H1 (cell line): ENCODE measurements at regions not wholly inside any gene's neighbourhood (a gene's known extent, or its start where the extent isn't known, plus 50 kb on each side); places are given as distances from the start of the nearest gene placed in this dataset.

Source experiments
- CTCF ChIA-PET: fragments of 300-600 bp; sonication (Branson Sonifier 250); formaldehyde crosslinking; loops from one replicate; lab custom pipeline; 2021; ENCODE audit not compliant: partially characterized antibody; lab: Charles Lee
- POLR2A ChIA-PET: fragments of 300-600 bp; sonication (Branson Sonifier 250); formaldehyde crosslinking; loops from one replicate; lab custom pipeline; 2021; ENCODE audit warnings: inconsistent platforms; ENCODE audit not compliant: partially characterized antibody; lab: Charles Lee
- DNase-seq, 2 experiments: peaks; one replicate each; pipeline versions ENCODE4 v3.0.0 to v3.0.0-alpha.2; 2010 to 2022; ENCODE audit warnings: low spot score in 2 of 2, low read depth in 1 of 2, mixed read lengths in 1 of 2
- FAIRE-seq: peaks from 2 replicates; lab custom pipeline; 2011; peaks lifted over from hg19 to GRCh38; lab: Jason Lieb, UNC
- H2AFZ ChIP-seq: 2 replicates; pipeline ENCODE4 v1.8.1; 2012; ENCODE audit warnings: low read length, inconsistent platforms
- H2AK5ac ChIP-seq: 2 replicates; pipeline ENCODE4 v1.6.1; 2013; ENCODE audit warnings: low read depth, low read length
- H2BK120ac ChIP-seq: replicated peaks from 2 replicates; pipeline ENCODE3; 2013; ENCODE audit warnings: low read depth, low read length, inconsistent platforms
- H2BK12ac ChIP-seq: 2 replicates; pipeline ENCODE4 v1.6.1; 2013; ENCODE audit warnings: low read depth, low read length
- H2BK15ac ChIP-seq: 2 replicates; pipeline ENCODE4 v1.6.1; 2013; ENCODE audit warnings: low read length
- H2BK20ac ChIP-seq: 2 replicates; pipeline ENCODE4 v1.6.1; 2013; ENCODE audit warnings: low read length
- H2BK5ac ChIP-seq: 2 replicates; pipeline ENCODE4 v1.6.1; 2013; ENCODE audit warnings: low read depth, low read length
- H3K14ac ChIP-seq: 2 replicates; pipeline ENCODE4 v1.6.1; 2013; ENCODE audit warnings: inconsistent platforms; ENCODE audit not compliant: insufficient read length
- H3K18ac ChIP-seq: 2 replicates; pipeline ENCODE4 v1.6.1; 2013; ENCODE audit warnings: low read length; ENCODE audit errors: extremely low read depth
- H3K23ac ChIP-seq: 2 replicates; pipeline ENCODE4 v1.6.1; 2013; ENCODE audit warnings: inconsistent platforms; ENCODE audit not compliant: insufficient read length
- H3K23me2 ChIP-seq: 2 replicates; pipeline ENCODE4 v1.6.1; 2013; ENCODE audit warnings: low read depth, low read length
- H3K27ac ChIP-seq: 2 replicates; pipeline ENCODE4 v1.6.1; 2011; ENCODE audit warnings: low read depth, low read length, inconsistent platforms
- H3K27me3 ChIP-seq, 4 experiments: replicated peaks in 1 of 4; 1 replicate in 1 of 4; 2 replicates in 3 of 4; pipeline versions ENCODE4 v1.6.1 to v1.8.1; 2011 to 2013; ENCODE audit warnings: low read length in 3 of 4, mild to moderate bottlenecking in 3 of 4, inconsistent platforms in 2 of 4, mixed read lengths in 2 of 4, moderate library complexity in 1 of 4; ENCODE audit not compliant: control insufficient read depth in 3 of 4, insufficient read depth in 3 of 4; ENCODE audit errors: extremely low read depth in 1 of 4
- H3K36me3 ChIP-seq, 4 experiments: 2 replicates each; pipeline versions ENCODE4 v1.6.1 to v1.8.1; 2011 to 2013; ENCODE audit warnings: mild to moderate bottlenecking in 4 of 4, low read length in 3 of 4, moderate library complexity in 2 of 4, control low read depth in 1 of 4, inconsistent platforms in 1 of 4; ENCODE audit not compliant: insufficient read depth in 4 of 4, control insufficient read depth in 2 of 4
- H3K4ac ChIP-seq: replicated peaks from 2 replicates; pipeline ENCODE3; 2013; ENCODE audit warnings: low read length, low read depth, mixed read lengths, inconsistent platforms; ENCODE audit not compliant: insufficient read length
- H3K4me1 ChIP-seq, 4 experiments: replicated peaks in 1 of 4; 1 replicate in 1 of 4; 2 replicates in 3 of 4; pipeline versions ENCODE4 v1.6.1 to v1.8.1; 2011 to 2013; ENCODE audit warnings: low read length in 3 of 4, inconsistent platforms in 2 of 4, mixed read lengths in 1 of 4; ENCODE audit not compliant: insufficient read depth in 4 of 4, control insufficient read depth in 3 of 4
- H3K4me2 ChIP-seq, 2 experiments: 2 replicates each; pipeline versions ENCODE4 v1.6.1 to v1.8.1; 2011 to 2013; ENCODE audit warnings: low read depth in 2 of 2, low read length in 2 of 2, control low read depth in 1 of 2, inconsistent platforms in 1 of 2, mild to moderate bottlenecking in 1 of 2; ENCODE audit not compliant: insufficient read depth in 1 of 2
- H3K4me3 ChIP-seq, 4 experiments: fragments of 200-600, 300-600 bp in 1 of 4; sonication (generic), shearing (Covaris generic), sonication (Bioruptor Twin) in 1 of 4; 2 replicates each; pipeline versions ENCODE4 v1.5.1 to v1.8.1; 2011 to 2016; ENCODE audit warnings: low read length in 4 of 4, low read depth in 3 of 4, control low read depth in 2 of 4, inconsistent platforms in 2 of 4, mild to moderate bottlenecking in 2 of 4, mixed read lengths in 1 of 4, moderate library complexity in 1 of 4; ENCODE audit not compliant: insufficient read depth in 2 of 4; ENCODE audit errors: extremely low read depth in 1 of 4
- H3K56ac ChIP-seq: replicated peaks from 2 replicates; pipeline ENCODE3; 2013; ENCODE audit warnings: low read depth, mild to moderate bottlenecking, mixed read lengths, low read length, inconsistent platforms; ENCODE audit not compliant: insufficient read length
- H3K79me1 ChIP-seq: 2 replicates; pipeline ENCODE4 v1.6.1; 2013; ENCODE audit warnings: low read depth, low read length, control low read depth
- H3K79me2 ChIP-seq, 2 experiments: 2 replicates each; pipeline versions ENCODE4 v1.6.1 to v1.8.1; 2012 to 2013; ENCODE audit warnings: low read length in 2 of 2, mild to moderate bottlenecking in 2 of 2, inconsistent platforms in 1 of 2; ENCODE audit not compliant: insufficient read depth in 2 of 2, control insufficient read depth in 1 of 2
- H3K9ac ChIP-seq, 4 experiments: replicated peaks in 1 of 4; 1 replicate in 1 of 4; 2 replicates in 3 of 4; pipeline versions ENCODE4 v1.6.1 to v1.8.1; 2011 to 2013; ENCODE audit warnings: low read depth in 3 of 4, low read length in 3 of 4, control low read depth in 2 of 4, mild to moderate bottlenecking in 2 of 4, moderate library complexity in 2 of 4, inconsistent platforms in 1 of 4; ENCODE audit errors: extremely low read depth in 1 of 4
- H3K9me3 ChIP-seq, 2 experiments: 2 replicates each; pipeline versions ENCODE4 v1.6.1 to v1.8.1; 2012 to 2013; ENCODE audit warnings: mild to moderate bottlenecking in 2 of 2, moderate library complexity in 2 of 2, control low read depth in 1 of 2, inconsistent platforms in 1 of 2, low read depth in 1 of 2, low read length in 1 of 2, mixed read lengths in 1 of 2; ENCODE audit not compliant: insufficient read depth in 2 of 2
- H4K20me1 ChIP-seq, 2 experiments: replicated peaks in 1 of 2; 2 replicates each; pipeline versions ENCODE3 to v1.8.1; 2011 to 2013; ENCODE audit warnings: inconsistent platforms in 2 of 2, low read length in 2 of 2, mild to moderate bottlenecking in 1 of 2; ENCODE audit not compliant: insufficient read depth in 2 of 2, control insufficient read depth in 1 of 2
- H4K5ac ChIP-seq: 2 replicates; pipeline ENCODE4 v1.6.1; 2013; ENCODE audit warnings: low read length, low read depth, mixed read lengths, inconsistent platforms; ENCODE audit not compliant: insufficient read length
- H4K8ac ChIP-seq: 2 replicates; pipeline ENCODE4 v1.8.0; 2013; ENCODE audit warnings: mild to moderate bottlenecking, moderate library complexity, low read length, inconsistent platforms; ENCODE audit not compliant: insufficient read depth; ENCODE audit errors: extremely low read depth
- H4K91ac ChIP-seq: replicated peaks from 2 replicates; pipeline ENCODE3; 2013; ENCODE audit warnings: low read length, mixed read lengths, inconsistent platforms; ENCODE audit not compliant: insufficient read length
- NANOG ChIP-seq: IDR thresholded peaks from 2 replicates; pipeline ENCODE4 v1.6.1; 2011; ENCODE audit warnings: low read length, low read depth, mild to moderate bottlenecking, inconsistent platforms; ENCODE audit not compliant: insufficient read depth, poor library complexity, severe bottlenecking
- POLR2A ChIP-seq, 2 experiments: IDR thresholded peaks; 1 replicate in 1 of 2; 2 replicates in 1 of 2; pipeline ENCODE4 v1.6.1; 2011; ENCODE audit warnings: low read depth in 2 of 2, low read length in 2 of 2, mild to moderate bottlenecking in 2 of 2; ENCODE audit errors: control extremely low read depth in 1 of 2
- RBBP5 ChIP-seq: IDR thresholded peaks from 2 replicates; pipeline ENCODE4 v1.7.1; 2012; ENCODE audit warnings: low read depth, mild to moderate bottlenecking, inconsistent platforms, low read length, moderate library complexity, borderline replicate concordance
- YY1 ChIP-seq: IDR thresholded peaks from 2 replicates; pipeline ENCODE4 v1.6.1; 2011; ENCODE audit warnings: low read depth, mild to moderate bottlenecking, low read length
- WGBS, 2 experiments: shearing (Covaris generic) in 1 of 2; methylation state at CpG; one replicate each; pipeline versions ENCODE4 v1.1.6 to v1.1.7; 2013 to 2015; ENCODE audit warnings: low lambda C conversion rate in 2 of 2, mixed read lengths in 2 of 2, inconsistent platforms in 1 of 2, low coverage in 1 of 2, missing lambda C conversion rate in 1 of 2; ENCODE audit not compliant: insufficient replicate concordance in 2 of 2, insufficient coverage in 1 of 2, insufficient read length in 1 of 2; ENCODE audit errors: extremely low coverage in 1 of 2, missing lambda C conversion rate in 1 of 2; 5-methylcytosine and 5-hydroxymethylcytosine counted together

- H3K9ac ChIP-seq = no peak overlapping the region
- no peaks in the 10 kb centered on the region for H3K27me3 ChIP-seq
- no peaks in the 10 kb centered on the region for H3K79me2 ChIP-seq
- H3K36me3 ChIP-seq = no peaks in the 10 kb centered on the region
- no peak overlapping the region for H2BK12ac ChIP-seq
- no peaks in the 10 kb centered on the region for H3K23me2 ChIP-seq
- WGBS, 2 experiments = 92% methylated on average over 14 of the region's 14 CpGs; no CpG with 5 or more reads in 1 of the 2 experiments
- H3K18ac ChIP-seq = no peak overlapping the region
- H3K23ac ChIP-seq = no peak overlapping the region
- DNase-seq (no peak), FAIRE-seq (no peak)
- no peaks in the 10 kb centered on the region; a peak in 1 of 4 replicates for H3K9me3 ChIP-seq
- no peak overlapping the region for H3K4me2 ChIP-seq
- no peak overlapping the region for H2BK5ac ChIP-seq
- H3K56ac ChIP-seq = no peak overlapping the region
- ChIA-PET CTCF (no interaction called here), POLR2A (interaction anchor here (0.5 kb wide), 1 partner anchor 227 kb away, joined by 3 read pairs; no protein-coding TSS in a partner anchor)
- H4K20me1 ChIP-seq = no peaks in the 10 kb centered on the region
- H3K4me1 ChIP-seq = no peaks in the 10 kb centered on the region
- no peak overlapping the region for H2AFZ ChIP-seq
- H2BK20ac ChIP-seq = no peak overlapping the region
- no peak for TF ChIP-seq POLR2A (IDR thresholded peaks at IDR 0.05; ENCODE audit: control extremely low read depth in 1 of 2, low read depth in 2 of 2, low read length in 2 of 2)
- no peak for TF ChIP-seq YY1
- TF ChIP-seq NANOG = no peak
- TF ChIP-seq RBBP5 = no peak
- no peaks in the 10 kb centered on the region for H3K79me1 ChIP-seq
- no peak overlapping the region for H2AK5ac ChIP-seq
- H3K27ac ChIP-seq = no peak overlapping the region
- H2BK15ac ChIP-seq = no peak overlapping the region
- H3K4ac ChIP-seq = no peak overlapping the region
- no peak overlapping the region for H4K91ac ChIP-seq
- H2BK120ac ChIP-seq = no peak overlapping the region
- no peak overlapping the region for H3K14ac ChIP-seq
- no peak overlapping the region for H3K4me3 ChIP-seq
- no peak overlapping the region for H4K8ac ChIP-seq
- H4K5ac ChIP-seq = no peak overlapping the region
These were observed 369.4 kb downstream of the CDH9 start for GRCh38 chr5:26669031-26669430.
